Stomach (tissue), 4 donors: ENCODE measurements at regions not wholly inside any gene's neighbourhood (a gene's known extent, or its start where the extent isn't known, plus 50 kb on each side); places are given as distances from the start of the nearest gene placed in this dataset.

Experiments used
- CTCF ChIP-seq, 7 experiments: fragments of 450-650 bp in 4 of 7; fragments of 200-600 bp in 3 of 7; sonication (generic) in 3 of 7; IDR thresholded peaks; one replicate each; pipeline ENCODE4 v1.5.1; 2016 to 2019; ENCODE audit warnings: antibody characterized with exemption in 7 of 7, control low read depth in 2 of 7, mild to moderate bottlenecking in 1 of 7
- EP300 ChIP-seq: sonication (generic); formaldehyde crosslinking; IDR thresholded peaks from one replicate; pipeline ENCODE4 v1.6.1; 2017; ENCODE audit warnings: antibody characterized with exemption
- POLR2A ChIP-seq, 4 donors: fragments of 450-650 bp; IDR thresholded peaks; one replicate each; pipeline ENCODE4 v1.6.1; 2016; ENCODE audit warnings: antibody characterized with exemption in 4 of 4, control low read depth in 2 of 4, mild to moderate bottlenecking in 1 of 4, moderate library complexity in 1 of 4
- POLR2AphosphoS5 ChIP-seq, 3 donors: sonication (generic); formaldehyde crosslinking; IDR thresholded peaks; one replicate each; pipeline ENCODE4 v1.6.1; 2016; ENCODE audit warnings: antibody characterized with exemption in 3 of 3

DNA sequence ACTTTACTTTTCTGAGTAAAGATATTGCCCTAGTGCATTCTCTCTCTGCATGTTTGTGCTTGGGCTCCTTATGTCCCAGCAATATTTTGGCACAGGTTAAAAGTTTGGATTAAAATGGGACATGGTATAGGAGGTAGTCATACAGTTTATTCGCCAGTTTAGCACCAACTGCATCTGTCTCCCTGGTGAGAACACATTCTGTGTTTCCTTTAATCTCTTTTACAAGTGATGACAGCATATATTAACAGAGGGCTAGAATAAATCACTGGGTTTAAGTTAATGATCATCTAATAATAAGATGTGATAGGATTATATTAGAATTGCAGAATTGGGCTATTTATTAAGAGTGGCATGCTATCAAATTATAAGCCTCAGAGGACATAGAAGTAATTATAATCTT, 550.1 kb downstream of the LRRC70 start:
- no peak for TF ChIP-seq CTCF (IDR thresholded peaks at IDR 0.05)
- no peak for TF ChIP-seq POLR2A (IDR thresholded peaks at IDR 0.05)
- TF ChIP-seq POLR2AphosphoS5 (IDR thresholded peaks at IDR 0.05), result no peak
- TF ChIP-seq EP300, result no peak
